ENCODE measurements at regions not wholly inside any gene's neighbourhood (a gene's known extent, or its start where the extent isn't known, plus 50 kb on each side); places are given as distances from the start of the nearest gene placed in this dataset.

DNA sequence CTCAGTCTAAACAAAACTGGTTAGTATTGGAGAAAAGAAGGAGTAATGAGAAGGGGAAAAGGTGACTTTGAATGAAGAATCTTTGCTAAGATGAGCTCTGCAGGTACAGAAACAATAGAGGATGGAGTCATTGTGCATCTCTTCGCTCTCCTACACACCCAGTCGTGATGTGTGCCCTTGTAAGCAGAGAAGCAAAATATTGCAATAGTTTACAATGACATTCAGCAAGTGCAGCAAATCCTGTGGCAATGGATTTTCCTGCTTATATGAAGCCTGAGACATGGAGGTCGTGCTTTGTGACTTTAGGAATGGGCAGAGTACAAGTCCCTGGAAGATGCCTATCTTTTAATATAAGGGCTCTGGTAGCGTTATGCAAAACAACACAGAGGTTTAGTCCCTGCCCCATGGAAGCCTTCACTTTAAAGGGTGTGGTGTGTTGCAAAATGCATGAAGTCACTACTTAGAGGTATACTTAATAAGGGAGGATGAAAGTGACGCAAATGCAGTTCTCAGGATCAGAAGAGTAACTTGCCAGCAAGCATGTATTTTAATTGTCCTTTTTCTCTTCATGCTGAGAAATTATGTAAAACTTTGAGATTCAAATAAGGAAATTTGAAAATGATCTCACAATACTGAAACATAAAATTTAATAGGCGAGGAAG lies 88.0 kb upstream of the IVNS1ABP start:
- H3K9me3 ChIP-seq (ENCODE audit: control insufficient read depth, insufficient read depth, low read length) = no peaks in the 10 kb centered on the region; the same call in 1 of the 2 replicates
- no peak overlapping the region for H3K4ac ChIP-seq (ENCODE audit: low read depth, low read length)
- no peak overlapping the region for H2BK5ac ChIP-seq (ENCODE audit: low read depth, low read length, poor library complexity, severe bottlenecking)
- DNase-seq (no peak), ATAC-seq (ENCODE audit: low read depth) (no peak)
- no peaks in the 10 kb centered on the region for H3K27me3 ChIP-seq (ENCODE audit: control insufficient read depth, insufficient read depth, low read length)
- H2BK20ac ChIP-seq (ENCODE audit: low read depth, low read length) = no peak overlapping the region
- H3K79me1 ChIP-seq (ENCODE audit: low read depth in 1 of 2, low read length in 2 of 2) = no peaks in the 10 kb centered on the region
- POLR2A ChIA-PET (ENCODE audit: unreplicated experiment) = no interaction called here
- no CpG with 5 or more reads among the region's 6 CpGs for WGBS, 2 experiments (ENCODE audit: extremely low coverage in 2 of 2, insufficient read length in 1 of 2)
- no peak overlapping the region for H4K5ac ChIP-seq (ENCODE audit: low read depth, low read length)
- no peak overlapping the region for H2AK9ac ChIP-seq (replicated peaks; ENCODE audit: low read depth, low read length, poor library complexity)
- no peak overlapping the region for H2BK120ac ChIP-seq (ENCODE audit: low read depth, low read length)
- no peak overlapping the region for H2AK5ac ChIP-seq (ENCODE audit: low read depth, low read length)
- H3K23ac ChIP-seq (ENCODE audit: low read depth, low read length) = no peak overlapping the region
- no peak overlapping the region for H4K8ac ChIP-seq (ENCODE audit: low read depth in 2 of 2, low read length in 2 of 2)
- H2BK15ac ChIP-seq (ENCODE audit: low read depth, low read length) = no peak overlapping the region
- H3K27ac ChIP-seq (ENCODE audit: insufficient read depth, low read length) = no peak overlapping the region
- no peak overlapping the region; the same call in 1 of the 2 replicates for H3K18ac ChIP-seq (ENCODE audit: low read depth, low read length)
- H3K4me3 ChIP-seq (ENCODE audit: insufficient read depth, low read depth, low read length) = no peak overlapping the region
- H3K9me1 ChIP-seq (ENCODE audit: insufficient read depth, low read length) = no peaks in the 10 kb centered on the region; the same call in 1 of the 2 replicates
- H3K56ac ChIP-seq (ENCODE audit: extremely low read depth, insufficient read depth, low read length) = no peak overlapping the region
- no peak for TF ChIP-seq MAZ (IDR thresholded peaks at IDR 0.05; ENCODE audit: borderline replicate concordance, low read depth, low read length)
- no peak for TF ChIP-seq CEBPB (IDR thresholded peaks at IDR 0.05; ENCODE audit: low read depth, low read length)
- TF ChIP-seq, protein P1, sequence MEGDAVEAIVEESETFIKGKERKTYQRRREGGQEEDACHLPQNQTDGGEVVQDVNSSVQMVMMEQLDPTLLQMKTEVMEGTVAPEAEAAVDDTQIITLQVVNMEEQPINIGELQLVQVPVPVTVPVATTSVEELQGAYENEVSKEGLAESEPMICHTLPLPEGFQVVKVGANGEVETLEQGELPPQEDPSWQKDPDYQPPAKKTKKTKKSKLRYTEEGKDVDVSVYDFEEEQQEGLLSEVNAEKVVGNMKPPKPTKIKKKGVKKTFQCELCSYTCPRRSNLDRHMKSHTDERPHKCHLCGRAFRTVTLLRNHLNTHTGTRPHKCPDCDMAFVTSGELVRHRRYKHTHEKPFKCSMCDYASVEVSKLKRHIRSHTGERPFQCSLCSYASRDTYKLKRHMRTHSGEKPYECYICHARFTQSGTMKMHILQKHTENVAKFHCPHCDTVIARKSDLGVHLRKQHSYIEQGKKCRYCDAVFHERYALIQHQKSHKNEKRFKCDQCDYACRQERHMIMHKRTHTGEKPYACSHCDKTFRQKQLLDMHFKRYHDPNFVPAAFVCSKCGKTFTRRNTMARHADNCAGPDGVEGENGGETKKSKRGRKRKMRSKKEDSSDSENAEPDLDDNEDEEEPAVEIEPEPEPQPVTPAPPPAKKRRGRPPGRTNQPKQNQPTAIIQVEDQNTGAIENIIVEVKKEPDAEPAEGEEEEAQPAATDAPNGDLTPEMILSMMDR (conservative IDR thresholded peaks at IDR 0.05; ENCODE audit: low read depth, low read length) = no peak
- TF ChIP-seq, protein P2, sequence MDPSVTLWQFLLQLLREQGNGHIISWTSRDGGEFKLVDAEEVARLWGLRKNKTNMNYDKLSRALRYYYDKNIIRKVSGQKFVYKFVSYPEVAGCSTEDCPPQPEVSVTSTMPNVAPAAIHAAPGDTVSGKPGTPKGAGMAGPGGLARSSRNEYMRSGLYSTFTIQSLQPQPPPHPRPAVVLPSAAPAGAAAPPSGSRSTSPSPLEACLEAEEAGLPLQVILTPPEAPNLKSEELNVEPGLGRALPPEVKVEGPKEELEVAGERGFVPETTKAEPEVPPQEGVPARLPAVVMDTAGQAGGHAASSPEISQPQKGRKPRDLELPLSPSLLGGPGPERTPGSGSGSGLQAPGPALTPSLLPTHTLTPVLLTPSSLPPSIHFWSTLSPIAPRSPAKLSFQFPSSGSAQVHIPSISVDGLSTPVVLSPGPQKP (IDR thresholded peaks at IDR 0.05; ENCODE audit: borderline replicate concordance, low read depth, low read length) = no peak
- no peak for TF ChIP-seq CHD1 (IDR thresholded peaks at IDR 0.05; ENCODE audit: low read depth, low read length)
- no peak for TF ChIP-seq FOS (IDR thresholded peaks at IDR 0.05; ENCODE audit: low read depth, low read length)
- no peak for TF ChIP-seq POLR2A (IDR thresholded peaks at IDR 0.05; ENCODE audit: low read depth, low read length)
- no peak for TF ChIP-seq RAD21 (IDR thresholded peaks at IDR 0.05; ENCODE audit: low read length)
- no peak for TF ChIP-seq SMC3 (IDR thresholded peaks at IDR 0.05; ENCODE audit: low read depth, low read length)
- no peak for TF ChIP-seq RFX5 (IDR thresholded peaks at IDR 0.05; ENCODE audit: low read depth, low read length)
- TF ChIP-seq, protein P3, sequence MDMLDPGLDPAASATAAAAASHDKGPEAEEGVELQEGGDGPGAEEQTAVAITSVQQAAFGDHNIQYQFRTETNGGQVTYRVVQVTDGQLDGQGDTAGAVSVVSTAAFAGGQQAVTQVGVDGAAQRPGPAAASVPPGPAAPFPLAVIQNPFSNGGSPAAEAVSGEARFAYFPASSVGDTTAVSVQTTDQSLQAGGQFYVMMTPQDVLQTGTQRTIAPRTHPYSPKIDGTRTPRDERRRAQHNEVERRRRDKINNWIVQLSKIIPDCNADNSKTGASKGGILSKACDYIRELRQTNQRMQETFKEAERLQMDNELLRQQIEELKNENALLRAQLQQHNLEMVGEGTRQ (IDR thresholded peaks at IDR 0.05; ENCODE audit: low read depth, low read length) = no peak
- no peak for TF ChIP-seq NFE2L2 (IDR thresholded peaks at IDR 0.05; ENCODE audit: low read depth, low read length)
- H3K14ac ChIP-seq (replicated peaks; ENCODE audit: low read depth, low read length) = no peak overlapping the region
- H3K4me1 ChIP-seq (ENCODE audit: control insufficient read depth, insufficient read depth, low read length) = peaks cover 6% of the 10 kb centered on the region
- no peak overlapping the region for H4K91ac ChIP-seq (ENCODE audit: insufficient read depth, low read depth, low read length)
- no peaks in the 10 kb centered on the region for H4K20me1 ChIP-seq (ENCODE audit: insufficient read depth, low read length)
- peak overlapping the region; percentile 66 for H3K4me2 ChIP-seq (ENCODE audit: low read depth, low read length)
- in situ Hi-C loops (cut with MboI; ENCODE audit: low sequenced_read_pairs) = no loop called here
- CTCF ChIA-PET = no interaction called here
- no peaks in the 10 kb centered on the region for H3K36me3 ChIP-seq (ENCODE audit: control insufficient read depth, insufficient read depth, low read length)
- BruUV-seq (replicated peaks) = no TSS peak
- dilution Hi-C loops (cut with HindIII; ENCODE audit: low sequenced_read_pairs, unreplicated experiment) = no loop called here
- intact Hi-C loops (cut with micrococcal nuclease) = loop anchor here (5.0 kb wide), 1 partner anchor 88 kb away; the partner anchor contains the start of gene IVNS1ABP
- H3K9ac ChIP-seq (ENCODE audit: low read depth, low read length) = no peak overlapping the region
- no peak overlapping the region for H2AFZ ChIP-seq (replicated peaks; ENCODE audit: low read length, poor library complexity)

All from IMR-90 (cell line).